H9 (cell line): ENCODE measurements at regions not wholly inside any gene's neighbourhood (a gene's known extent, or its start where the extent isn't known, plus 50 kb on each side); places are given as distances from the start of the nearest gene placed in this dataset.

ENCODE experiments used
- DNase-seq: peaks from one replicate; pipeline ENCODE4 v3.0.0-alpha.2; 2017
- H2AFZ ChIP-seq: one replicate; pipeline ENCODE4 v1.6.1; 2013; ENCODE audit warnings: mild to moderate bottlenecking, low read length, control low read depth, moderate library complexity
- H2AK5ac ChIP-seq: 2 replicates; pipeline ENCODE4 v1.6.1; 2013; ENCODE audit warnings: low read length, control low read depth, mixed read lengths; ENCODE audit not compliant: insufficient read length
- H2BK120ac ChIP-seq: one replicate; pipeline ENCODE4 v1.6.1; 2013; ENCODE audit warnings: low read depth, mild to moderate bottlenecking, low read length, control low read depth, inconsistent platforms; ENCODE audit not compliant: poor library complexity, severe bottlenecking
- H2BK12ac ChIP-seq: 2 replicates; pipeline ENCODE4 v1.6.1; 2013; ENCODE audit warnings: low read length, control low read depth, mixed read lengths, low read depth; ENCODE audit not compliant: insufficient read length
- H2BK15ac ChIP-seq: 2 replicates; pipeline ENCODE4 v1.6.1; 2013; ENCODE audit warnings: low read depth, low read length, control low read depth
- H2BK20ac ChIP-seq: one replicate; pipeline ENCODE4 v1.6.1; 2013; ENCODE audit warnings: low read depth, mild to moderate bottlenecking, low read length, control low read depth, inconsistent platforms; ENCODE audit not compliant: poor library complexity, severe bottlenecking
- H2BK5ac ChIP-seq: 2 replicates; pipeline ENCODE4 v1.6.1; 2013; ENCODE audit warnings: low read length, control low read depth, mixed read lengths; ENCODE audit not compliant: insufficient read length
- H3K14ac ChIP-seq: 2 replicates; pipeline ENCODE4 v1.6.1; 2013; ENCODE audit warnings: low read length, control low read depth; ENCODE audit not compliant: insufficient read depth
- H3K18ac ChIP-seq: 2 replicates; pipeline ENCODE4 v1.6.1; 2013; ENCODE audit warnings: low read depth, mild to moderate bottlenecking, mixed read lengths, low read length, control low read depth; ENCODE audit not compliant: insufficient read length
- H3K23ac ChIP-seq: 2 replicates; pipeline ENCODE4 v1.6.1; 2013; ENCODE audit warnings: low read length, control low read depth, mixed read lengths, low read depth; ENCODE audit not compliant: insufficient read length
- H3K23me2 ChIP-seq: 2 replicates; pipeline ENCODE4 v1.6.1; 2013; ENCODE audit warnings: low read depth, mild to moderate bottlenecking, mixed read lengths, low read length, control low read depth; ENCODE audit not compliant: insufficient read length, poor library complexity, severe bottlenecking
- H3K27ac ChIP-seq: 2 replicates; pipeline ENCODE4 v1.5.1; 2013; ENCODE audit warnings: low read length, control low read depth, mixed read lengths, low read depth; ENCODE audit not compliant: insufficient read length
- H3K27me3 ChIP-seq: 2 replicates; pipeline ENCODE4 v1.6.1; 2013; ENCODE audit warnings: low read length, control low read depth, inconsistent platforms; ENCODE audit not compliant: insufficient read depth
- H3K4ac ChIP-seq: 2 replicates; pipeline ENCODE4 v1.6.1; 2013; ENCODE audit warnings: low read depth, mild to moderate bottlenecking, control low read depth, inconsistent platforms, low read length, moderate library complexity
- H3K4me1 ChIP-seq: 2 replicates; pipeline ENCODE4 v1.6.1; 2013; ENCODE audit warnings: low read length, control low read depth, inconsistent platforms; ENCODE audit not compliant: insufficient read depth
- H3K4me2 ChIP-seq: 2 replicates; pipeline ENCODE4 v1.6.1; 2013; ENCODE audit warnings: low read length, control low read depth, mixed read lengths; ENCODE audit not compliant: insufficient read length, insufficient read depth
- H3K56ac ChIP-seq: 2 replicates; pipeline ENCODE4 v1.6.1; 2013; ENCODE audit warnings: low read depth, mild to moderate bottlenecking, mixed read lengths, low read length, control low read depth; ENCODE audit not compliant: insufficient read length
- H3K79me1 ChIP-seq: 2 replicates; pipeline ENCODE4 v1.6.1; 2013; ENCODE audit warnings: low read depth, mild to moderate bottlenecking, moderate library complexity, low read length, control low read depth, inconsistent platforms; ENCODE audit not compliant: insufficient read depth, poor library complexity, severe bottlenecking
- H3K79me2 ChIP-seq: 2 replicates; pipeline ENCODE4 v1.6.1; 2013; ENCODE audit warnings: low read length, control low read depth, inconsistent platforms; ENCODE audit not compliant: insufficient read depth
- H3K9ac ChIP-seq: 2 replicates; pipeline ENCODE4 v1.6.1; 2013; ENCODE audit warnings: low read length, control low read depth, mixed read lengths; ENCODE audit not compliant: insufficient read length; ENCODE audit errors: extremely low read depth
- H3K9me3 ChIP-seq: one replicate; pipeline ENCODE4 v1.6.1; 2013; ENCODE audit warnings: low read depth, low read length, inconsistent platforms; ENCODE audit not compliant: control insufficient read depth
- H3T11ph ChIP-seq: one replicate; pipeline ENCODE4 v1.6.1; 2013; ENCODE audit warnings: mild to moderate bottlenecking, low read length, control low read depth, inconsistent platforms
- H4K20me1 ChIP-seq: one replicate; pipeline ENCODE4 v1.6.1; 2013; ENCODE audit not compliant: control insufficient read depth, insufficient read length, insufficient read depth
- H4K5ac ChIP-seq: 2 replicates; pipeline ENCODE4 v1.6.1; 2013; ENCODE audit warnings: low read depth, mild to moderate bottlenecking, mixed read lengths, low read length, control low read depth; ENCODE audit not compliant: insufficient read length
- H4K8ac ChIP-seq: replicated peaks from 2 replicates; pipeline ENCODE4 v1.6.1; 2013; ENCODE audit warnings: low read length, control low read depth, mixed read lengths, low read depth; ENCODE audit not compliant: insufficient read length
- H4K91ac ChIP-seq: 2 replicates; pipeline ENCODE4 v1.6.1; 2013; ENCODE audit warnings: low read depth, mild to moderate bottlenecking, moderate library complexity, mixed read lengths, low read length, control low read depth; ENCODE audit not compliant: insufficient read length
- H3K27ac Mint-ChIP-seq, 3 experiments: 2 replicates in 2 of 3; 3 replicates in 1 of 3; pipeline ENCODE4 v1.8.0; 2020 to 2021; ENCODE audit warnings: mixed read lengths in 3 of 3, mild to moderate bottlenecking in 1 of 3, moderate library complexity in 1 of 3
- H3K27me3 Mint-ChIP-seq: 2 replicates; pipeline ENCODE4 v1.8.0; 2021; ENCODE audit warnings: low read depth, mild to moderate bottlenecking, moderate library complexity, mixed read lengths
- H3K36me3 Mint-ChIP-seq, 3 experiments: 2 replicates in 2 of 3; 3 replicates in 1 of 3; pipeline ENCODE4 v1.8.0; 2020 to 2021; ENCODE audit warnings: low read depth in 3 of 3, mixed read lengths in 3 of 3; ENCODE audit not compliant: insufficient read depth in 1 of 3
- H3K4me1 Mint-ChIP-seq, 2 experiments: 2 replicates each; pipeline ENCODE4 v1.8.0; 2020; ENCODE audit warnings: mixed read lengths in 2 of 2
- H3K4me3 Mint-ChIP-seq, 2 experiments: 2 replicates in 1 of 2; 3 replicates in 1 of 2; pipeline ENCODE4 v1.8.0; 2020 to 2021; ENCODE audit warnings: mild to moderate bottlenecking in 2 of 2, mixed read lengths in 2 of 2, moderate library complexity in 1 of 2
- H3K9me3 Mint-ChIP-seq, 2 experiments: 2 replicates in 1 of 2; 3 replicates in 1 of 2; pipeline ENCODE4 v1.8.0; 2020; ENCODE audit warnings: mild to moderate bottlenecking in 2 of 2, mixed read lengths in 2 of 2, moderate library complexity in 1 of 2
- WGBS: extraction: QIAGEN DNeasy Blood & Tissue Kit; methylation state at CpG from one replicate; pipeline ENCODE4 v1.1.7; 2013; ENCODE audit warnings: missing lambda C conversion rate, low lambda C conversion rate, mixed read lengths; ENCODE audit not compliant: insufficient read length; ENCODE audit errors: extremely low coverage; 5-methylcytosine and 5-hydroxymethylcytosine counted together
- TF ChIP-seq, protein P1 (sequence below): fragments of 200-600 bp; sonication (generic); conservative IDR thresholded peaks from 3 replicates; pipeline ENCODE4 v1.8.0; 2021; ENCODE audit warnings: antibody characterized with exemption, mild to moderate bottlenecking

DNA sequence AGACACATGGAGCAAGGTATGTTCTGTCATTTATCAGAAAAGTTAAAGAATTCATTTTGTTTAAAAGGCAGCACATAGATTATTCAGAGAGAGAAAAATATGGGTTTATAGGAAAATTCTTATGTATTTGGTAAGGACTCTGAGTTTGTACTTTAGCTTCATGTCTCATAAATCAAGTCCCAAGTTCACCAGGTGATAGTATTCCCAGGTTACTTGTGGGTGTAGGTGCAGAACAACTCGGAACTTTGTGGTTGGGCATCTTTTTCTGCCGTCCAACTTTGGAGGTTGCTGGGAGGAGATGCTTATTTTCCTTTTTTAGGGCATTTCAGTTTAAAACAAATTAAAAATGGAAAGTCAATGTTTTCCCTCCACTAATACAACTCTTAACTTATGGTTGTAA lies 269.8 kb upstream of the DMRT1 start:
- Histone ChIP-seq H3K14ac (no peak overlapping the region), H3K4ac (no peak overlapping the region), H3K9ac (no peak overlapping the region), H3K56ac (no peak overlapping the region), H2BK120ac (no peak overlapping the region), H2AFZ (no peak overlapping the region), H3K23me2 (no peaks in the 10 kb centered on the region), H2AK5ac (no peak overlapping the region), H3K27ac (no peak overlapping the region), H4K91ac (no peak overlapping the region), H4K8ac (no peak overlapping the region), H4K20me1 (no peaks in the 10 kb centered on the region), H3K18ac (no peak overlapping the region), H3K4me2 (no peak overlapping the region), H3K23ac (no peak overlapping the region), H3K79me1 (no peaks in the 10 kb centered on the region), H4K5ac (no peak overlapping the region), H2BK15ac (no peak overlapping the region), H2BK5ac (no peak overlapping the region), H3K79me2 (peaks cover 1% of the 10 kb centered on the region; the same call in 1 of the 2 replicates), H3K9me3 (no peaks in the 10 kb centered on the region), H3K4me1 (no peaks in the 10 kb centered on the region; the same call in 1 of the 2 replicates), H2BK20ac (no peak overlapping the region), H3K27me3 (no peaks in the 10 kb centered on the region), H2BK12ac (no peak overlapping the region), H3T11ph (no peak overlapping the region)
- Mint-ChIP-seq H3K4me1 (peaks cover 15 to 16% of the 10 kb centered on the region in 2 experiments), H3K27ac (no peak overlapping the region), H3K36me3 (peaks cover 4 to 11% (median 10%) of the 10 kb centered on the region in 3 experiments; a peak in 6 of 7 replicates), H3K4me3 (no peak overlapping the region), H3K27me3 (no peaks in the 10 kb centered on the region; the same call in 1 of the 2 replicates), H3K9me3 (peaks cover 4 to 5% of the 10 kb centered on the region in 2 experiments; a peak in 4 of 5 replicates)
- TF ChIP-seq, protein P1, sequence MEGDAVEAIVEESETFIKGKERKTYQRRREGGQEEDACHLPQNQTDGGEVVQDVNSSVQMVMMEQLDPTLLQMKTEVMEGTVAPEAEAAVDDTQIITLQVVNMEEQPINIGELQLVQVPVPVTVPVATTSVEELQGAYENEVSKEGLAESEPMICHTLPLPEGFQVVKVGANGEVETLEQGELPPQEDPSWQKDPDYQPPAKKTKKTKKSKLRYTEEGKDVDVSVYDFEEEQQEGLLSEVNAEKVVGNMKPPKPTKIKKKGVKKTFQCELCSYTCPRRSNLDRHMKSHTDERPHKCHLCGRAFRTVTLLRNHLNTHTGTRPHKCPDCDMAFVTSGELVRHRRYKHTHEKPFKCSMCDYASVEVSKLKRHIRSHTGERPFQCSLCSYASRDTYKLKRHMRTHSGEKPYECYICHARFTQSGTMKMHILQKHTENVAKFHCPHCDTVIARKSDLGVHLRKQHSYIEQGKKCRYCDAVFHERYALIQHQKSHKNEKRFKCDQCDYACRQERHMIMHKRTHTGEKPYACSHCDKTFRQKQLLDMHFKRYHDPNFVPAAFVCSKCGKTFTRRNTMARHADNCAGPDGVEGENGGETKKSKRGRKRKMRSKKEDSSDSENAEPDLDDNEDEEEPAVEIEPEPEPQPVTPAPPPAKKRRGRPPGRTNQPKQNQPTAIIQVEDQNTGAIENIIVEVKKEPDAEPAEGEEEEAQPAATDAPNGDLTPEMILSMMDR, result no peak
- WGBS, result no CpG with 5 or more reads among the region's 2 CpGs
- DNase-seq, result no peak
